SK-N-SH treated with all-trans-retinoic acid at 6 μM for 48 hours (cell line): ENCODE measurements at regions not wholly inside any gene's neighbourhood (a gene's known extent, or its start where the extent isn't known, plus 50 kb on each side); places are given as distances from the start of the nearest gene placed in this dataset.

Experiments used
- ATAC-seq: fragments of 200-7000 bp; cut with Tn5 transposase; 3 replicates; pipeline ENCODE4 v1.9.1; 2020; ENCODE audit warnings: mild to moderate bottlenecking, moderate library complexity
- ARNTL ChIP-seq: fragments of 450-650 bp; formaldehyde crosslinking; IDR thresholded peaks from 2 replicates; pipeline ENCODE4 v1.5.0; 2020; ENCODE audit warnings: low read depth, mild to moderate bottlenecking, moderate library complexity, borderline replicate concordance
- BACH2 ChIP-seq: fragments of 250-450 bp; sonication (Bioruptor Pico); IDR thresholded peaks from 2 replicates; pipeline ENCODE4 v1.9.0; 2021; ENCODE audit warnings: mild to moderate bottlenecking, borderline replicate concordance
- CREB5 ChIP-seq: fragments of 250-450 bp; sonication (Bioruptor Pico); IDR thresholded peaks from 2 replicates; pipeline ENCODE4 v1.5.1; 2020; ENCODE audit warnings: low read depth, mild to moderate bottlenecking, moderate library complexity
- CSDC2 ChIP-seq: fragments of 250-450 bp; sonication (Bioruptor Pico); IDR thresholded peaks from 2 replicates; pipeline ENCODE4 v1.5.0; 2020; ENCODE audit warnings: mild to moderate bottlenecking, moderate library complexity
- ESRRG ChIP-seq: fragments of 250-450 bp; sonication (Bioruptor Pico); IDR thresholded peaks from 2 replicates; pipeline ENCODE4 v1.6.1; 2021; ENCODE audit warnings: mild to moderate bottlenecking
- GLIS3 ChIP-seq: fragments of 250-450 bp; sonication (Bioruptor Pico); IDR thresholded peaks from 2 replicates; pipeline ENCODE4 v1.5.0; 2020; ENCODE audit warnings: mild to moderate bottlenecking, moderate library complexity
- ISL1 ChIP-seq: fragments of 250-450 bp; sonication (Bioruptor Pico); IDR thresholded peaks from 2 replicates; pipeline ENCODE4 v2.1.2; 2022; ENCODE audit warnings: mild to moderate bottlenecking, moderate library complexity
- OSR1 ChIP-seq: fragments of 250-450 bp; sonication (Bioruptor Pico); IDR thresholded peaks from 2 replicates; pipeline ENCODE4 v1.8.0; 2022; ENCODE audit warnings: moderate library complexity, mild to moderate bottlenecking, inconsistent platforms
- PATZ1 ChIP-seq: fragments of 250-450 bp; sonication (Bioruptor Pico); IDR thresholded peaks from 2 replicates; pipeline ENCODE4 v1.8.0; 2020; ENCODE audit warnings: mild to moderate bottlenecking, moderate library complexity, borderline replicate concordance
- PPARA ChIP-seq: fragments of 250-450 bp; sonication (Bioruptor Pico); IDR thresholded peaks from 2 replicates; pipeline ENCODE4 v1.5.0; 2020; ENCODE audit warnings: mild to moderate bottlenecking, borderline replicate concordance
- RARB ChIP-seq: fragments of 250-450 bp; sonication (Bioruptor Pico); IDR thresholded peaks from 2 replicates; pipeline ENCODE4 v1.8.0; 2021; ENCODE audit warnings: mild to moderate bottlenecking, moderate library complexity
- SNAI2 ChIP-seq: fragments of 250-450 bp; sonication (Bioruptor Pico); IDR thresholded peaks from 2 replicates; pipeline ENCODE4 v1.5.0; 2020; ENCODE audit warnings: mild to moderate bottlenecking, moderate library complexity
- TCF4 ChIP-seq: fragments of 250-450 bp; sonication (Bioruptor Pico); IDR thresholded peaks from 2 replicates; pipeline ENCODE4 v1.8.0; 2021; ENCODE audit warnings: mild to moderate bottlenecking, moderate library complexity, borderline replicate concordance
- TOX ChIP-seq: fragments of 250-450 bp; sonication (Bioruptor Pico); IDR thresholded peaks from 2 replicates; pipeline ENCODE4 v1.8.0; 2021; ENCODE audit warnings: mild to moderate bottlenecking, moderate library complexity, borderline replicate concordance
- ZC3H10 ChIP-seq: fragments of 250-450 bp; sonication (Bioruptor Pico); IDR thresholded peaks from 2 replicates; pipeline ENCODE4 v1.5.1; 2021; ENCODE audit warnings: mild to moderate bottlenecking, moderate library complexity
- ZFP3 ChIP-seq: fragments of 250-450 bp; sonication (Bioruptor Pico); IDR thresholded peaks from 2 replicates; pipeline ENCODE4 v1.5.0; 2020; ENCODE audit warnings: mild to moderate bottlenecking, moderate library complexity
- ZFP30 ChIP-seq: fragments of 450-650 bp; formaldehyde crosslinking; IDR thresholded peaks from 2 replicates; pipeline ENCODE4 v1.5.0; 2022; ENCODE audit warnings: mild to moderate bottlenecking, moderate library complexity
- ZNF565 ChIP-seq: fragments of 450-650 bp; formaldehyde crosslinking; conservative IDR thresholded peaks from 2 replicates; pipeline ENCODE4 v1.5.0; 2020; ENCODE audit warnings: low read depth, mild to moderate bottlenecking, moderate library complexity
- ZNF70 ChIP-seq: fragments of 450-650 bp; formaldehyde crosslinking; IDR thresholded peaks from 2 replicates; pipeline ENCODE4 v1.5.0; 2020; ENCODE audit warnings: mild to moderate bottlenecking, moderate library complexity
- ZNF8 ChIP-seq: fragments of 450-650 bp; formaldehyde crosslinking; IDR thresholded peaks from 2 replicates; pipeline ENCODE4 v1.5.0; 2020; ENCODE audit warnings: mild to moderate bottlenecking, moderate library complexity
- TF ChIP-seq, protein P1 (sequence below): fragments of 250-450 bp; sonication (Bioruptor Pico); IDR thresholded peaks from 2 replicates; pipeline ENCODE4 v1.5.0; 2020; ENCODE audit warnings: mild to moderate bottlenecking, moderate library complexity
- TF ChIP-seq, protein P2 (sequence below): fragments of 250-450 bp; sonication (Bioruptor Pico); IDR thresholded peaks from 2 replicates; pipeline ENCODE4 v1.5.1; 2021; ENCODE audit warnings: mild to moderate bottlenecking, moderate library complexity

- ATAC-seq = no peak
- TF ChIP-seq ZFP3 (no peak), ARNTL (no peak), ZNF565 (no peak)
- TF ChIP-seq, protein P1, sequence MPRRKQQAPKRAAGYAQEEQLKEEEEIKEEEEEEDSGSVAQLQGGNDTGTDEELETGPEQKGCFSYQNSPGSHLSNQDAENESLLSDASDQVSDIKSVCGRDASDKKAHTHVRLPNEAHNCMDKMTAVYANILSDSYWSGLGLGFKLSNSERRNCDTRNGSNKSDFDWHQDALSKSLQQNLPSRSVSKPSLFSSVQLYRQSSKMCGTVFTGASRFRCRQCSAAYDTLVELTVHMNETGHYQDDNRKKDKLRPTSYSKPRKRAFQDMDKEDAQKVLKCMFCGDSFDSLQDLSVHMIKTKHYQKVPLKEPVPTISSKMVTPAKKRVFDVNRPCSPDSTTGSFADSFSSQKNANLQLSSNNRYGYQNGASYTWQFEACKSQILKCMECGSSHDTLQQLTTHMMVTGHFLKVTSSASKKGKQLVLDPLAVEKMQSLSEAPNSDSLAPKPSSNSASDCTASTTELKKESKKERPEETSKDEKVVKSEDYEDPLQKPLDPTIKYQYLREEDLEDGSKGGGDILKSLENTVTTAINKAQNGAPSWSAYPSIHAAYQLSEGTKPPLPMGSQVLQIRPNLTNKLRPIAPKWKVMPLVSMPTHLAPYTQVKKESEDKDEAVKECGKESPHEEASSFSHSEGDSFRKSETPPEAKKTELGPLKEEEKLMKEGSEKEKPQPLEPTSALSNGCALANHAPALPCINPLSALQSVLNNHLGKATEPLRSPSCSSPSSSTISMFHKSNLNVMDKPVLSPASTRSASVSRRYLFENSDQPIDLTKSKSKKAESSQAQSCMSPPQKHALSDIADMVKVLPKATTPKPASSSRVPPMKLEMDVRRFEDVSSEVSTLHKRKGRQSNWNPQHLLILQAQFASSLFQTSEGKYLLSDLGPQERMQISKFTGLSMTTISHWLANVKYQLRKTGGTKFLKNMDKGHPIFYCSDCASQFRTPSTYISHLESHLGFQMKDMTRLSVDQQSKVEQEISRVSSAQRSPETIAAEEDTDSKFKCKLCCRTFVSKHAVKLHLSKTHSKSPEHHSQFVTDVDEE (CRISPR knock-in tag) = no peak
These were observed 355.5 kb downstream of the ATP23 start for GRCh38 chr12:58296863-58297262.

DNA sequence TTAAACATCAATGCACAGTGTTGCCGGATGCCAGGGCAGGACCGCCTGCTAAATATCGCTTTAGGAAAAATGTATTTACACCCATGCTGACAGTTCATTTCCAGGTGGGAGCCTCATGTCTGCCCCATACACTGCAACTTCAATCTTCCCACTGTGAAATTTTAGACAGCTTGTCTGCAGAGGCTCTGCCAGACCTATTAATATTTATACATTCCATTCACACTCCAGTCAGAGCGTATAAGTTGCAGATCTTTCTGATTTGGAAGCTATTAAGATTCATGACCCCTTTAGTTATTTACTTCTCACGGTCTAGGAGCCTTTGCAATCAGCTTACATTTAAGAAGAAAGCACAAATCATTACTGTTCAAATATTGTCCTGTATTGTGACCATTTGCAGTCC, 357.4 kb downstream of the ATP23 start:
- TF ChIP-seq RARB (CRISPR knock-in tag) = no peak
- no peak for TF ChIP-seq CSDC2 (CRISPR knock-in tag)
- no peak for TF ChIP-seq ZNF8 (CRISPR knock-in tag)
- TF ChIP-seq, protein P2, sequence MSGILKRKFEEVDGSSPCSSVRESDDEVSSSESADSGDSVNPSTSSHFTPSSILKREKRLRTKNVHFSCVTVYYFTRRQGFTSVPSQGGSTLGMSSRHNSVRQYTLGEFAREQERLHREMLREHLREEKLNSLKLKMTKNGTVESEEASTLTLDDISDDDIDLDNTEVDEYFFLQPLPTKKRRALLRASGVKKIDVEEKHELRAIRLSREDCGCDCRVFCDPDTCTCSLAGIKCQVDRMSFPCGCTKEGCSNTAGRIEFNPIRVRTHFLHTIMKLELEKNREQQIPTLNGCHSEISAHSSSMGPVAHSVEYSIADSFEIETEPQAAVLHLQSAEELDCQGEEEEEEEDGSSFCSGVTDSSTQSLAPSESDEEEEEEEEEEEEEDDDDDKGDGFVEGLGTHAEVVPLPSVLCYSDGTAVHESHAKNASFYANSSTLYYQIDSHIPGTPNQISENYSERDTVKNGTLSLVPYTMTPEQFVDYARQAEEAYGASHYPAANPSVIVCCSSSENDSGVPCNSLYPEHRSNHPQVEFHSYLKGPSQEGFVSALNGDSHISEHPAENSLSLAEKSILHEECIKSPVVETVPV (CRISPR knock-in tag) = no peak
- TF ChIP-seq ZFP30 (CRISPR knock-in tag) = no peak
- no peak for TF ChIP-seq TOX (CRISPR knock-in tag)
- no peak for TF ChIP-seq ZC3H10
- TF ChIP-seq ESRRG (CRISPR knock-in tag) = no peak
- TF ChIP-seq ZFP3 = no peak
- no peak for TF ChIP-seq OSR1 (CRISPR knock-in tag)
- no peak for TF ChIP-seq CREB5 (CRISPR knock-in tag)
- TF ChIP-seq ZNF565 = no peak
- no peak for TF ChIP-seq TCF4 (CRISPR knock-in tag)
- no peak for TF ChIP-seq PATZ1
- no peak for TF ChIP-seq BACH2 (CRISPR knock-in tag)
- no peak for TF ChIP-seq ZNF70 (CRISPR knock-in tag)
- no peak for TF ChIP-seq PPARA (CRISPR knock-in tag)
- TF ChIP-seq GLIS3 (CRISPR knock-in tag) = no peak
- TF ChIP-seq ARNTL = no peak
- no peak for ATAC-seq

DNA sequence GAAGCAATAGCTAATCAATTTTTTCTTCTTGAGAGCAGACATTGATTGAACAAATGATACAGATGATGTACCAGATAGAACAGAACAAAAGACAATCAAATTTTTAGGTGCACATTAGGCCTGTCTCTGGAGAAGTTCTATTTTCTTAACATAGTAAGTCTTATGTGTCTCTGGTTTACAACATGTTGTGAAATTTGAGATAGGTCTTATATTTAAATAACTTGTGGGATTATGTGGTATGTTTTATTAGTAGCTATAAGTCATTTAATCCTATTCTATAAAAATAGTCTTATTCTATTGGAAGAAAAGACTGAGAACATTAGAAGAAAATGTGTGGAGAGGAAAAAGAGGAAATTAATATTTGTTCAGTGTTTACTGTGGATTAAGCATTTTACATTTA, 358.0 kb downstream of the ATP23 start:
- no peak for ATAC-seq
- TF ChIP-seq ZC3H10 (no peak), OSR1 (CRISPR knock-in tag) (no peak), ARNTL (no peak), ZFP30 (CRISPR knock-in tag) (no peak), PATZ1 (no peak), ZNF8 (CRISPR knock-in tag) (no peak), ESRRG (CRISPR knock-in tag) (no peak), BACH2 (CRISPR knock-in tag) (no peak), ZNF565 (no peak), CSDC2 (CRISPR knock-in tag) (no peak), GLIS3 (CRISPR knock-in tag) (no peak), ISL1 (no peak), CREB5 (CRISPR knock-in tag) (no peak), PPARA (CRISPR knock-in tag) (no peak), SNAI2 (CRISPR knock-in tag) (no peak)
- TF ChIP-seq, protein P2 (CRISPR knock-in tag) = no peak
- TF ChIP-seq, all 23 proteins: peak for 0
